HCT116 (cell line): ENCODE measurements at regions not wholly inside any gene's neighbourhood (a gene's known extent, or its start where the extent isn't known, plus 50 kb on each side); places are given as distances from the start of the nearest gene placed in this dataset.

Source experiments
- CTCF ChIP-seq, 3 experiments: fragments of 200-600 bp in 1 of 3; sonication (generic) in 1 of 3; IDR thresholded peaks in 2 of 3; conservative IDR thresholded peaks in 1 of 3; 2 replicates each; pipeline ENCODE4 v1.5.1; 2012 to 2017; ENCODE audit warnings: low read depth in 2 of 3, low read length in 2 of 3, antibody characterized with exemption in 1 of 3, borderline replicate concordance in 1 of 3, control low read depth in 1 of 3, mild to moderate bottlenecking in 1 of 3, mixed read lengths in 1 of 3, mixed run types in 1 of 3, moderate library complexity in 1 of 3; ENCODE audit not compliant: insufficient read depth in 1 of 3
- EZH2 ChIP-seq: fragments of 200-600 bp; sonication (generic); IDR thresholded peaks from 2 replicates; pipeline ENCODE4 v1.6.1; 2017; ENCODE audit warnings: antibody characterized with exemption, mixed run types
- JUND ChIP-seq: IDR thresholded peaks from 2 replicates; pipeline ENCODE4 v1.6.1; 2012
- MAX ChIP-seq: IDR thresholded peaks from 2 replicates; pipeline ENCODE4 v1.6.1; 2012
- POLR2A ChIP-seq: IDR thresholded peaks from 2 replicates; pipeline ENCODE4 v1.7.0; 2011; ENCODE audit warnings: borderline replicate concordance; ENCODE audit not compliant: insufficient read depth, insufficient read length; ENCODE audit errors: extremely low read depth
- RAD21 ChIP-seq: IDR thresholded peaks from 2 replicates; pipeline ENCODE4 v1.6.1; 2012; ENCODE audit warnings: low read depth, mild to moderate bottlenecking
- SRF ChIP-seq: IDR thresholded peaks from 2 replicates; pipeline ENCODE4 v1.6.1; 2012; ENCODE audit warnings: low read depth

- peak in 2 of 3 experiments; percentile 19 to 46; a peak in 4 of 6 replicates for TF ChIP-seq CTCF (IDR thresholded peaks at IDR 0.05 in 2 of 3, conservative IDR thresholded peaks at IDR 0.05 in 1 of 3; ENCODE audit: borderline replicate concordance in 1 of 3, insufficient read depth in 1 of 3, low read depth in 2 of 3, low read length in 2 of 3)
- TF ChIP-seq SRF = no peak
- TF ChIP-seq JUND = no peak
- peak; percentile 27; the same call in 1 of the 2 replicates for TF ChIP-seq RAD21
- TF ChIP-seq EZH2 = no peak
- TF ChIP-seq POLR2A = no peak
- TF ChIP-seq MAX = no peak
Measured at GRCh38 chr3:73868688-73869315, 244.1 kb upstream of the PDZRN3 start.
